SK-N-MC (cell line): ENCODE measurements at regions not wholly inside any gene's neighbourhood (a gene's known extent, or its start where the extent isn't known, plus 50 kb on each side); places are given as distances from the start of the nearest gene placed in this dataset.

ENCODE experiments used
- EZH2 ChIP-seq: fragments of 200-600 bp; sonication (generic); IDR thresholded peaks from one replicate; pipeline ENCODE4 v1.6.1; 2017; ENCODE audit warnings: antibody characterized with exemption
- POLR2AphosphoS5 ChIP-seq: IDR thresholded peaks from 2 replicates; pipeline ENCODE4 v1.6.1; 2012; ENCODE audit warnings: mild to moderate bottlenecking, low read depth, low read length, borderline replicate concordance

GRCh38 chr9:11335011-11335410, 722.2 kb upstream of the PTPRD start:
- no peak for TF ChIP-seq POLR2AphosphoS5
- TF ChIP-seq EZH2: no peak
